Vagina (tissue), 2 donors: ENCODE measurements at regions not wholly inside any gene's neighbourhood (a gene's known extent, or its start where the extent isn't known, plus 50 kb on each side); places are given as distances from the start of the nearest gene placed in this dataset.

ENCODE experiments used
- POLR2AphosphoS5 ChIP-seq, 2 donors: sonication (generic); formaldehyde crosslinking; IDR thresholded peaks; one replicate each; pipeline ENCODE4 v1.9.0; 2017; ENCODE audit warnings: antibody characterized with exemption in 2 of 2, mild to moderate bottlenecking in 2 of 2, low read depth in 1 of 2; ENCODE audit not compliant: insufficient read depth in 1 of 2
- TF ChIP-seq, protein P1 (sequence below), 3 experiments: fragments of 450-650 bp in 2 of 3; fragments of 200-600 bp in 1 of 3; sonication (generic) in 1 of 3; IDR thresholded peaks; one replicate each; pipeline ENCODE4 v1.5.1; 2017 to 2019; ENCODE audit warnings: antibody characterized with exemption in 3 of 3, mild to moderate bottlenecking in 2 of 3, moderate library complexity in 2 of 3

DNA sequence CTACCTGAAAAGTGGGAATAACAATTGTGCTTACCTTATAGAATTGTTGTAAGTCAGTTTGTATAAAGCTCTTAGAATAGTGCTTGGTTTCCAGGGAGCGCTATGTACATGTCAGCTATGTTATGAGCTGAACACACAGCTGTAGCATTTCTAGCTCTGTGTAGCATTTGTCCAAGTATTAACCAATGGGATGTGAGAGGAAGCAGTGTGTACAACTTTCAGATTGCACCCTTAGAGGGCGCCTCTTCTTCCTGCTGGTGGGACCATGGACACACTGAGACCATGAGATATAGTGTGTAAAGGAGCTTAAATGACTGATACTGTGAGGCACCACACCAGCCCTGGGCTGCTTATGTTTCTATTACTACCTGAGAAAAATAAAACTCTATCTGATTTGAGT, 380.2 kb downstream of the LNPK start:
- TF ChIP-seq, protein P1, sequence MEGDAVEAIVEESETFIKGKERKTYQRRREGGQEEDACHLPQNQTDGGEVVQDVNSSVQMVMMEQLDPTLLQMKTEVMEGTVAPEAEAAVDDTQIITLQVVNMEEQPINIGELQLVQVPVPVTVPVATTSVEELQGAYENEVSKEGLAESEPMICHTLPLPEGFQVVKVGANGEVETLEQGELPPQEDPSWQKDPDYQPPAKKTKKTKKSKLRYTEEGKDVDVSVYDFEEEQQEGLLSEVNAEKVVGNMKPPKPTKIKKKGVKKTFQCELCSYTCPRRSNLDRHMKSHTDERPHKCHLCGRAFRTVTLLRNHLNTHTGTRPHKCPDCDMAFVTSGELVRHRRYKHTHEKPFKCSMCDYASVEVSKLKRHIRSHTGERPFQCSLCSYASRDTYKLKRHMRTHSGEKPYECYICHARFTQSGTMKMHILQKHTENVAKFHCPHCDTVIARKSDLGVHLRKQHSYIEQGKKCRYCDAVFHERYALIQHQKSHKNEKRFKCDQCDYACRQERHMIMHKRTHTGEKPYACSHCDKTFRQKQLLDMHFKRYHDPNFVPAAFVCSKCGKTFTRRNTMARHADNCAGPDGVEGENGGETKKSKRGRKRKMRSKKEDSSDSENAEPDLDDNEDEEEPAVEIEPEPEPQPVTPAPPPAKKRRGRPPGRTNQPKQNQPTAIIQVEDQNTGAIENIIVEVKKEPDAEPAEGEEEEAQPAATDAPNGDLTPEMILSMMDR (IDR thresholded peaks at IDR 0.05) = no peak
- TF ChIP-seq POLR2AphosphoS5 (IDR thresholded peaks at IDR 0.05; ENCODE audit: insufficient read depth in 1 of 2, low read depth in 1 of 2) = no peak
